ENCODE measurements at regions not wholly inside any gene's neighbourhood (a gene's known extent, or its start where the extent isn't known, plus 50 kb on each side); places are given as distances from the start of the nearest gene placed in this dataset.

- no peak for TF ChIP-seq RCOR1 (conservative IDR thresholded peaks at IDR 0.05; ENCODE audit: low read depth, low read length)
Observed at GRCh38 chr10:88042160-88043100, 179.0 kb downstream of the PTEN start (continued).

- ATAC-seq (no peak), FAIRE-seq (no peak), DNase-seq (ENCODE audit: low read depth, low spot score) (no peak)
- H4K20me1 ChIP-seq (ENCODE audit: control insufficient read depth, insufficient read depth), result no peaks in the 10 kb centered on the region
- ChIA-PET POLR2A (interaction anchor here (0.7 kb wide), 1 partner anchor 279 kb away, joined by 4 read pairs; no protein-coding TSS in a partner anchor), RAD21 (ENCODE audit: unreplicated experiment) (no interaction called here), CTCF (interaction anchor here (1.0 kb wide), 1 partner anchor 16 kb away, joined by 3 read pairs; no protein-coding TSS in a partner anchor), SMC1A (ENCODE audit: uncharacterized antibody, unreplicated experiment) (interaction anchor here (1.1 to 1.2 kb wide), 2 partner anchors 46 to 136 kb away, joined by 4 read pairs; no protein-coding TSS in a partner anchor)
- H3K36me3 ChIP-seq (ENCODE audit: control insufficient read depth in 2 of 2, insufficient read depth in 2 of 2, low read length in 1 of 2), result no peaks in the 10 kb centered on the region
- no peaks in the 10 kb centered on the region; the same call in 2 of the 3 replicates for H3K9me3 ChIP-seq (replicated peaks; ENCODE audit: control insufficient read depth, insufficient read depth, low read length)
- TF ChIP-seq HDAC2 (IDR thresholded peaks at IDR 0.05) (no peak), IKZF1 (conservative IDR thresholded peaks at IDR 0.05) (no peak), MEF2A (IDR thresholded peaks at IDR 0.05; ENCODE audit: insufficient read depth, low read depth, low read length) (no peak)
- H3K27me3 ChIP-seq (replicated peaks in 1 of 2; ENCODE audit: control insufficient read depth in 2 of 2, insufficient read depth in 2 of 2, low read length in 1 of 2), result no peaks in the 10 kb centered on the region
- H3K9ac ChIP-seq (ENCODE audit: control insufficient read depth, insufficient read depth, low read length), result no peak overlapping the region
- H3K4me3 ChIP-seq, result no peak overlapping the region
- no peak overlapping the region for H2AFZ ChIP-seq (ENCODE audit: control insufficient read depth, low read depth, low read length)
- intact Hi-C loops (cut with micrococcal nuclease; ENCODE audit: unreplicated experiment) (loop anchor here (5.0 kb wide), 1 partner anchor 48 kb away; no protein-coding TSS in a partner anchor), in situ Hi-C loops (cut with MboI) (no loop called here)
- no TSS peak for BruUV-seq (replicated peaks)
- H3K79me2 ChIP-seq (ENCODE audit: control insufficient read depth, insufficient read depth, low read length), result no peaks in the 10 kb centered on the region
- H3K27ac ChIP-seq (ENCODE audit: control insufficient read depth, insufficient read depth), result no peak overlapping the region
- H3K4me1 ChIP-seq (ENCODE audit: control insufficient read depth, insufficient read depth, low read length), result no peaks in the 10 kb centered on the region
- WGBS (ENCODE audit: insufficient coverage, insufficient replicate concordance, low lambda C conversion rate, missing lambda C conversion rate), result 75% methylated on average over 5 of the region's 5 CpGs
- H3K4me2 ChIP-seq (ENCODE audit: control insufficient read depth, insufficient read depth), result no peak overlapping the region
Observed at GRCh38 chr10:88045096-88045495, 181.7 kb downstream of the PTEN start.

Measured in GM12878 (cell line).